H1 (cell line): ENCODE measurements at regions not wholly inside any gene's neighbourhood (a gene's known extent, or its start where the extent isn't known, plus 50 kb on each side); places are given as distances from the start of the nearest gene placed in this dataset.

ENCODE experiments used
- POLR2A ChIP-seq, 2 experiments: IDR thresholded peaks; 1 replicate in 1 of 2; 2 replicates in 1 of 2; pipeline ENCODE4 v1.6.1; 2011; ENCODE audit warnings: low read depth in 2 of 2, low read length in 2 of 2, mild to moderate bottlenecking in 2 of 2; ENCODE audit errors: control extremely low read depth in 1 of 2
- POLR2AphosphoS5 ChIP-seq: IDR thresholded peaks from 2 replicates; pipeline ENCODE4 v1.6.1; 2011; ENCODE audit warnings: low read depth, low read length

- TF ChIP-seq POLR2AphosphoS5 = no peak
- TF ChIP-seq POLR2A (IDR thresholded peaks at IDR 0.05; ENCODE audit: control extremely low read depth in 1 of 2, low read depth in 2 of 2, low read length in 2 of 2) = no peak
Measured at GRCh38 chr11:106464728-106465127, 387.3 kb downstream of the AASDHPPT start.
